DOHH2 (cell line): ENCODE measurements at regions not wholly inside any gene's neighbourhood (a gene's known extent, or its start where the extent isn't known, plus 50 kb on each side); places are given as distances from the start of the nearest gene placed in this dataset.

ENCODE experiments used
- H3F3A ChIP-seq: fragments of 200-600 bp; sonication (generic), shearing (Covaris generic); 2 replicates; pipeline ENCODE4 v1.6.0; 2016; ENCODE audit warnings: antibody characterized with exemption, mild to moderate bottlenecking; ENCODE audit not compliant: control insufficient read depth, insufficient read depth
- H3K27ac ChIP-seq: fragments of 200-600 bp; sonication (generic); 2 replicates; pipeline ENCODE4 v1.5.1; 2014; ENCODE audit warnings: low read depth, mild to moderate bottlenecking, low read length, moderate library complexity
- H3K27me3 ChIP-seq: fragments of 200-600 bp; sonication (generic); 2 replicates; pipeline ENCODE4 v1.6.1; 2014; ENCODE audit warnings: mild to moderate bottlenecking, low read length, mixed read lengths; ENCODE audit not compliant: control insufficient read depth
- H3K36me3 ChIP-seq: fragments of 200-600 bp; sonication (generic); 2 replicates; pipeline ENCODE4 v1.6.1; 2014; ENCODE audit warnings: mild to moderate bottlenecking, low read length, moderate library complexity, mixed read lengths; ENCODE audit not compliant: control insufficient read depth
- H3K4me1 ChIP-seq: fragments of 200-600 bp; sonication (generic); 2 replicates; pipeline ENCODE4 v1.6.1; 2014; ENCODE audit warnings: mild to moderate bottlenecking, low read length, mixed read lengths; ENCODE audit not compliant: control insufficient read depth
- H3K4me2 ChIP-seq: fragments of 200-600 bp; sonication (generic); 2 replicates; pipeline ENCODE4 v1.6.0; 2014; ENCODE audit warnings: mild to moderate bottlenecking, low read length, moderate library complexity
- H3K4me3 ChIP-seq: fragments of 200-600 bp; sonication (generic); 2 replicates; pipeline ENCODE4 v1.5.1; 2014; ENCODE audit warnings: mild to moderate bottlenecking, low read length, mixed read lengths
- H3K79me2 ChIP-seq: fragments of 200-600 bp; sonication (generic); 2 replicates; pipeline ENCODE4 v1.6.1; 2014; ENCODE audit warnings: mild to moderate bottlenecking, low read length, mixed read lengths; ENCODE audit not compliant: control insufficient read depth
- H3K9me2 ChIP-seq: fragments of 200-600 bp; sonication (generic); replicated peaks from 2 replicates; pipeline ENCODE4 v1.6.1; 2014; ENCODE audit warnings: mild to moderate bottlenecking, low read length, mixed read lengths; ENCODE audit not compliant: control insufficient read depth
- H3K9me3 ChIP-seq: fragments of 200-600 bp; sonication (generic); 2 replicates; pipeline ENCODE4 v1.6.1; 2014; ENCODE audit warnings: antibody characterized with exemption, low read length, mixed read lengths; ENCODE audit not compliant: control insufficient read depth, insufficient read depth
- H4K20me1 ChIP-seq: fragments of 200-600 bp; sonication (generic); 2 replicates; pipeline ENCODE4 v1.6.0; 2014; ENCODE audit warnings: low read depth, mild to moderate bottlenecking, antibody characterized with exemption, low read length, moderate library complexity; ENCODE audit not compliant: control insufficient read depth, insufficient read depth
- CTCF ChIP-seq: fragments of 200-600 bp; sonication (generic); IDR thresholded peaks from one replicate; pipeline ENCODE4 v1.5.1; 2014; ENCODE audit warnings: antibody characterized with exemption, mild to moderate bottlenecking, low read depth, low read length; ENCODE audit not compliant: poor library complexity, severe bottlenecking
- EZH2phosphoT487 ChIP-seq: fragments of 200-600 bp; sonication (generic); IDR thresholded peaks from 2 replicates; pipeline ENCODE4 v1.6.1; 2017; ENCODE audit warnings: borderline replicate concordance, mild to moderate bottlenecking, antibody characterized with exemption, low read length, moderate library complexity, mixed read lengths

GRCh38 chr11:104820431-104820830, 77.8 kb downstream of the CASP12 start:
- H3K4me2 ChIP-seq, result no peak overlapping the region
- H3K27ac ChIP-seq, result no peak overlapping the region
- no peaks in the 10 kb centered on the region for H3K9me2 ChIP-seq
- H3K36me3 ChIP-seq, result no peaks in the 10 kb centered on the region
- H3F3A ChIP-seq, result no peaks in the 10 kb centered on the region
- no peak for TF ChIP-seq CTCF
- no peak for TF ChIP-seq EZH2phosphoT487
- no peak overlapping the region for H3K4me3 ChIP-seq
- no peaks in the 10 kb centered on the region for H3K9me3 ChIP-seq
- no peaks in the 10 kb centered on the region for H3K27me3 ChIP-seq
- H3K4me1 ChIP-seq, result no peaks in the 10 kb centered on the region
- H3K79me2 ChIP-seq, result no peaks in the 10 kb centered on the region
- H4K20me1 ChIP-seq, result no peaks in the 10 kb centered on the region

GRCh38 chr11:104819603-104820002, 78.7 kb downstream of the CASP12 start:
- TF ChIP-seq CTCF (no peak), EZH2phosphoT487 (no peak)
- Histone ChIP-seq H3K79me2 (no peaks in the 10 kb centered on the region), H3K9me3 (no peaks in the 10 kb centered on the region), H3K9me2 (no peaks in the 10 kb centered on the region), H3K36me3 (no peaks in the 10 kb centered on the region), H3K4me2 (no peak overlapping the region), H3K4me3 (no peak overlapping the region), H3K27me3 (no peaks in the 10 kb centered on the region), H3F3A (no peaks in the 10 kb centered on the region), H3K4me1 (no peaks in the 10 kb centered on the region), H4K20me1 (no peaks in the 10 kb centered on the region), H3K27ac (no peak overlapping the region)

GRCh38 chr11:104819107-104819506, 79.2 kb downstream of the CASP12 start:
- Histone ChIP-seq H3K36me3 (no peaks in the 10 kb centered on the region), H4K20me1 (no peaks in the 10 kb centered on the region), H3K27ac (no peak overlapping the region), H3K9me3 (no peaks in the 10 kb centered on the region), H3F3A (no peaks in the 10 kb centered on the region), H3K4me1 (no peaks in the 10 kb centered on the region), H3K9me2 (no peaks in the 10 kb centered on the region), H3K4me2 (no peak overlapping the region), H3K4me3 (no peak overlapping the region), H3K27me3 (no peaks in the 10 kb centered on the region), H3K79me2 (no peaks in the 10 kb centered on the region)
- TF ChIP-seq EZH2phosphoT487 (no peak), CTCF (no peak)

- no peaks in the 10 kb centered on the region for H3K79me2 ChIP-seq
- no peaks in the 10 kb centered on the region for H3K27me3 ChIP-seq
- H4K20me1 ChIP-seq, result no peaks in the 10 kb centered on the region
- no peaks in the 10 kb centered on the region for H3K4me1 ChIP-seq
- no peak overlapping the region for H3K4me3 ChIP-seq
- no peaks in the 10 kb centered on the region for H3K36me3 ChIP-seq
- no peak overlapping the region for H3K27ac ChIP-seq
- no peaks in the 10 kb centered on the region for H3K9me2 ChIP-seq
- TF ChIP-seq CTCF (no peak), EZH2phosphoT487 (no peak)
- H3K9me3 ChIP-seq, result no peaks in the 10 kb centered on the region
- no peak overlapping the region for H3K4me2 ChIP-seq
- H3F3A ChIP-seq, result no peaks in the 10 kb centered on the region
Measured at GRCh38 chr11:104817973-104818372, 80.3 kb downstream of the CASP12 start.
